Gastroesophageal sphincter (tissue), 4 donors: ENCODE measurements at regions not wholly inside any gene's neighbourhood (a gene's known extent, or its start where the extent isn't known, plus 50 kb on each side); places are given as distances from the start of the nearest gene placed in this dataset.

Source experiments
- ATAC-seq: fragments of 150-250 bp; one replicate; pipeline ENCODE4 v1.9.1; 2016; ENCODE audit warnings: mild to moderate bottlenecking, moderate library complexity
- H3K27ac ChIP-seq, 4 donors: fragments of 200-600 bp; sonication (generic) in 3 of 4; 1 replicate in 3 of 4; 2 replicates in 1 of 4; pipeline ENCODE4 v1.5.1; 2016 to 2019
- H3K27me3 ChIP-seq: fragments of 200-600 bp; sonication (generic); one replicate; pipeline ENCODE4 v1.5.1; 2019
- H3K36me3 ChIP-seq, 2 donors: fragments of 200-600 bp; sonication (generic); one replicate each; pipeline ENCODE4 v1.5.1; 2019; ENCODE audit warnings: control low read depth in 1 of 2
- H3K4me1 ChIP-seq, 3 donors: fragments of 200-600 bp; sonication (generic); 1 replicate in 2 of 3; 2 replicates in 1 of 3; pipeline ENCODE4 v1.5.1; 2016 to 2019; ENCODE audit warnings: control low read depth in 2 of 3
- H3K4me3 ChIP-seq, 2 donors: fragments of 200-600 bp; sonication (generic); one replicate each; pipeline ENCODE4 v1.5.1; 2019; ENCODE audit warnings: mild to moderate bottlenecking in 1 of 2, moderate library complexity in 1 of 2
- H3K9me3 ChIP-seq, 3 donors: fragments of 200-600 bp; sonication (generic); one replicate each; pipeline ENCODE4 v1.5.1; 2017 to 2019; ENCODE audit warnings: control low read depth in 2 of 3
- CTCF ChIP-seq, 4 experiments: fragments of 200-600 bp in 2 of 4; fragments of 450-650 bp in 2 of 4; sonication (generic) in 1 of 4; IDR thresholded peaks; one replicate each; pipeline ENCODE4 v1.5.1; 2017 to 2019; ENCODE audit warnings: antibody characterized with exemption in 4 of 4, mild to moderate bottlenecking in 2 of 4, moderate library complexity in 2 of 4
- EP300 ChIP-seq: sonication (generic); formaldehyde crosslinking; IDR thresholded peaks from one replicate; pipeline ENCODE4 v1.6.1; 2017; ENCODE audit warnings: antibody characterized with exemption, mild to moderate bottlenecking
- POLR2A ChIP-seq, 2 donors: fragments of 450-650 bp; IDR thresholded peaks; one replicate each; pipeline ENCODE4 v1.6.1; 2017; ENCODE audit warnings: antibody characterized with exemption in 2 of 2, mild to moderate bottlenecking in 2 of 2, moderate library complexity in 1 of 2
- POLR2AphosphoS5 ChIP-seq: sonication (generic); formaldehyde crosslinking; IDR thresholded peaks from one replicate; pipeline ENCODE4 v1.6.1; 2017; ENCODE audit warnings: antibody characterized with exemption
- WGBS, 2 donors: methylation state at CpG; one replicate each; pipeline ENCODE4 v1.1.5; 2018; ENCODE audit warnings: low coverage in 1 of 2; 5-methylcytosine and 5-hydroxymethylcytosine counted together

DNA sequence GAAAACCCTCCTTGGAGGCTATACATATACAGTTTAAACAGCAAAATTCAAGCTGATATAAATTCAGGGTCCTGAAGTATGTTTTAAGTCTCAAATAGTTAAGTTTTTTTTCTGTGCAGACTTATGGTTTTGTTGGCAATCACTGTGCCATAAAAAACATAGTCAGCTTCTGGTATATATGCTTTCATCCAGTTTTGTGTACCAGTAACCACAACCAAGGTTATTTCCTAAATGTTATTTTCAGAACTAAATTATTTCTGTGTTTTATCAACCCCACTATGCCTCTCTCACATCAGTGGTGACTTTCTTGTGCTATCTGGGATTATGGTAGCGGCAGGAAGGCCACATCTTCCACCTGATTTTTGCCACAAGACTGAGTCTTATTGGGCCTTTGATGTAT is 107.7 kb upstream of the SMARCA2 start:
- no peak for ATAC-seq
- no peaks in the 10 kb centered on the region for H3K36me3 ChIP-seq
- H3K27me3 ChIP-seq = no peaks in the 10 kb centered on the region
- H3K9me3 ChIP-seq = peaks cover 0 to 30% (median 0%) of the 10 kb centered on the region in 3 donors
- TF ChIP-seq POLR2AphosphoS5 (no peak), POLR2A (IDR thresholded peaks at IDR 0.05) (no peak), CTCF (IDR thresholded peaks at IDR 0.05) (no peak), EP300 (no peak)
- H3K4me3 ChIP-seq = no peak overlapping the region
- H3K4me1 ChIP-seq = no peaks in the 10 kb centered on the region
- WGBS, 2 donors = 91% methylated on average over 1 of the region's 1 CpG; no CpG with 5 or more reads in 1 of the 2 donors
- no peak overlapping the region for H3K27ac ChIP-seq

DNA sequence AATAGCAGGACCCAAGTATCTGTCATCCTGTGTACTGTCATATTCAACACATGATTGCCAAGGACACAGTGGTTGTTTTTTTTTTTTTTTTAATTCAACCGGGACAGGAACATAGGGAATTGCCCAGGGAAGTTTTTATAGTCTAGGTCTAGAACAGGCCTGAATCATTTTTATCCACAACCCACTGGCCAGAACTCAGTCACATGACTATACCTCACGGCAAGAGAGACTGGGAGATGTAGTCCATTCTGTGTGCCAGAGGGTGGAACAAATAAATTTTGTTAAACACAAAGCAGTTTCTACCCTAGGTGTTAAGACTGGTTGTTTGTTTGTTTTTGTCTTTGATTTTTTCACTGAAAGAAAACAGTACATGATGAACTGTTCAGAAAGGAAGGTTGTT is 105.8 kb upstream of the SMARCA2 start:
- Histone ChIP-seq H3K9me3 (peaks cover 0 to 16% (median 0%) of the 10 kb centered on the region in 3 donors), H3K27ac (no peak overlapping the region), H3K27me3 (no peaks in the 10 kb centered on the region), H3K4me3 (no peak overlapping the region), H3K4me1 (no peaks in the 10 kb centered on the region), H3K36me3 (no peaks in the 10 kb centered on the region)
- WGBS, 2 donors = 47 to 79% methylated on average over 2 of the region's 2 CpGs
- TF ChIP-seq CTCF (IDR thresholded peaks at IDR 0.05) = no peak
- no peak for TF ChIP-seq POLR2AphosphoS5
- no peak for TF ChIP-seq EP300
- TF ChIP-seq POLR2A (IDR thresholded peaks at IDR 0.05) = no peak
- no peak for ATAC-seq

GRCh38 chr9:1910269-1910811 is 104.8 kb upstream of the SMARCA2 start:
- Histone ChIP-seq H3K4me3 (no peak overlapping the region), H3K27me3 (no peaks in the 10 kb centered on the region), H3K4me1 (no peaks in the 10 kb centered on the region), H3K36me3 (no peaks in the 10 kb centered on the region), H3K27ac (no peak overlapping the region), H3K9me3 (peaks cover 0 to 8% (median 0%) of the 10 kb centered on the region in 3 donors)
- TF ChIP-seq CTCF (IDR thresholded peaks at IDR 0.05) = no peak
- no peak for TF ChIP-seq POLR2A (IDR thresholded peaks at IDR 0.05)
- no peak for TF ChIP-seq POLR2AphosphoS5
- no peak for TF ChIP-seq EP300
- ATAC-seq = no peak
- WGBS, 2 donors = 32 to 36% methylated on average over 2 of the region's 2 CpGs

DNA sequence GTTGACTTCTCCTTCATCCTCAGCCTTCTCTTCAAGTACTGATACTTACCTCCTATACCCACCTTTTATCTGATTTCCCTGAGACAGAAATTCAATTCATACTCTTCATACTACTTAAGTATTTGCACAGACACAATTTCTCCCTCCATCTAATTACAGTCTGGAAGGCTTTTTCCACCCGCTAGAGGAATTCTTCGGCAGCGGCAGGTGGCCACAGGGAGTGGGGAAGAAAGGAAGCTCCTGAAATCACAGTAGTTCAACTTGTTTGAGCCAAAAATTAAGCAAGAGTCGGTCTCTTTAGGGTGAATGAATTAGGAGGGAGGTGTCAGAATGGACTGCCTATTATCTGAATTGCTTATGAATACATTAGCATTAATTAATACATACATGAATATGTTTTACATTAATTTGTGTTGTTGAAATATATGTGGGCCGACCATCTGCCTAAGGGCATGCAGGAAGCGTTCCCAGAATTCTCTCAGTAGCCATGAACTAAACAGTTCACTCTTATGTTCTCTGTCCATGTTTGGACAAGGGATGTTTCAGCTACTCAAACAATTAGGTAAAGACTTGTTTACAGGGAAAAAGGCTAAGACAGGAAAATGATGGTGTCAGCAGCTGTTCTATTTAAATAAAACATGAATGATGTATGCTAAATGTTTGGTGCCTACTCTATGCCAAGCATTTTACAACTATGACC is 101.4 kb upstream of the SMARCA2 start:
- WGBS, 2 donors = 82 to 93% methylated on average over 6 of the region's 6 CpGs
- peaks cover 0 to 7% (median 0%) of the 10 kb centered on the region in 3 donors for H3K9me3 ChIP-seq
- no peak overlapping the region for H3K27ac ChIP-seq
- H3K4me1 ChIP-seq = no peaks in the 10 kb centered on the region
- peaks cover 2% of the 10 kb centered on the region for H3K27me3 ChIP-seq
- no peak overlapping the region for H3K4me3 ChIP-seq
- TF ChIP-seq CTCF (IDR thresholded peaks at IDR 0.05) (no peak), POLR2A (IDR thresholded peaks at IDR 0.05) (no peak), EP300 (no peak), POLR2AphosphoS5 (no peak)
- ATAC-seq = no peak
- H3K36me3 ChIP-seq = no peaks in the 10 kb centered on the region

DNA sequence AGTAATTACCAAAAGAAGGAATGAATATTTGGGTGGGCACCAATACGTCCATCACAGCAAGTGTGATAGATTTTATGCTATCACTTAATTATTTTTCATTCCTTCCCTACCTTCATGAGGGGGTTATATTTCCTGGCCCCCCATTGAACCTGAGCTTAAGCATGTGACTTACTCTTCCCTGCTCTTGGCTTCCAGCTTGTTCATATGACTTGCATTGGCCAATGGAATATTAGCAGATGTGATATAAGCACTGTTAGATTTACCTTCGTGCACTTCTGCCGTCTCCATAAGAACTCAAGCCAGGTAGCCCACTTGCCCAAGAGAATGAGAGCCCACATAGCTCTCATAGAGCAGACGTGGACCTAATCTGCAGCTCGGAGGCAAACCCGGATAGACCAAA is 99.1 kb upstream of the SMARCA2 start:
- no peaks in the 10 kb centered on the region for H3K36me3 ChIP-seq
- TF ChIP-seq POLR2A (IDR thresholded peaks at IDR 0.05) (no peak), EP300 (no peak), CTCF (IDR thresholded peaks at IDR 0.05) (no peak), POLR2AphosphoS5 (no peak)
- no peak overlapping the region for H3K27ac ChIP-seq
- peaks cover 0 to 7% (median 0%) of the 10 kb centered on the region in 3 donors for H3K9me3 ChIP-seq
- no peak overlapping the region for H3K4me3 ChIP-seq
- ATAC-seq = no peak
- 95 to 99% methylated on average over 4 to 5 of the region's 6 CpGs for WGBS, 2 donors
- no peaks in the 10 kb centered on the region for H3K4me1 ChIP-seq
- H3K27me3 ChIP-seq = peaks cover 20% of the 10 kb centered on the region
